ENCODE measurements at regions not wholly inside any gene's neighbourhood (a gene's known extent, or its start where the extent isn't known, plus 50 kb on each side); places are given as distances from the start of the nearest gene placed in this dataset.

GRCh38 chr10:2205406-2205805 is 468.1 kb upstream of the ADARB2 start (continued):
- TF ChIP-seq ZNF488 (tag by site-specific recombination; IDR thresholded peaks at IDR 0.05) (no peak), ZNF692 (tag by site-specific recombination; IDR thresholded peaks at IDR 0.05) (no peak), ZNF677 (tag by site-specific recombination; IDR thresholded peaks at IDR 0.05) (no peak), ZNF580 (tag by site-specific recombination; IDR thresholded peaks at IDR 0.05) (no peak), ZNF600 (tag by site-specific recombination; IDR thresholded peaks at IDR 0.05) (no peak), GLIS2 (tag by site-specific recombination; IDR thresholded peaks at IDR 0.05) (no peak), ZNF2 (tag by site-specific recombination; IDR thresholded peaks at IDR 0.05) (no peak), ZFP69B (tag by site-specific recombination; IDR thresholded peaks at IDR 0.05) (no peak), ZNF362 (tag by site-specific recombination; IDR thresholded peaks at IDR 0.05) (no peak), REST (tag by site-specific recombination; IDR thresholded peaks at IDR 0.05) (no peak), ZNF202 (tag by site-specific recombination; IDR thresholded peaks at IDR 0.05; ENCODE audit: borderline replicate concordance) (no peak)

- TF ChIP-seq ZBTB26 (tag by site-specific recombination; optimal IDR thresholded peaks at IDR 0.05) (no peak), PRDM6 (tag by site-specific recombination; IDR thresholded peaks at IDR 0.05) (no peak), ZNF37A (tag by site-specific recombination; IDR thresholded peaks at IDR 0.05) (no peak), ZNF148 (tag by site-specific recombination; IDR thresholded peaks at IDR 0.05; ENCODE audit: borderline replicate concordance) (no peak), SCRT1 (tag by site-specific recombination; IDR thresholded peaks at IDR 0.05; ENCODE audit: borderline replicate concordance) (no peak), ZNF354C (tag by site-specific recombination; IDR thresholded peaks at IDR 0.05; ENCODE audit: borderline replicate concordance, low read depth) (no peak)
- ChIA-PET CTCF (no interaction called here), POLR2A (no interaction called here)
- Histone ChIP-seq H3K36me3 (ENCODE audit: control insufficient read depth in 2 of 2, insufficient read depth in 1 of 2, low read length in 2 of 2) (no peaks in the 10 kb centered on the region), H3K4me3 (ENCODE audit: low read depth, low read length) (no peak overlapping the region), H3K9me3 (ENCODE audit: control insufficient read depth, insufficient read depth, low read depth, low read length) (no peaks in the 10 kb centered on the region; the same call in 1 of the 2 replicates), H3K4me1 (ENCODE audit: control insufficient read depth, insufficient read depth, low read length) (no peaks in the 10 kb centered on the region), H3K27ac (ENCODE audit: extremely low read depth, low read depth, low read length) (no peak overlapping the region)
These were observed 465.1 kb upstream of the ADARB2 start for GRCh38 chr10:2202401-2202800.
